Peyer's patch (tissue), 4 donors: ENCODE measurements at regions not wholly inside any gene's neighbourhood (a gene's known extent, or its start where the extent isn't known, plus 50 kb on each side); places are given as distances from the start of the nearest gene placed in this dataset.

Experiments
- DNase-seq, 3 donors: peaks; one replicate each; pipeline ENCODE4 v3.0.0-alpha.2; 2017 to 2019
- H3K27ac ChIP-seq, 4 donors: fragments of 200-600 bp; sonication (generic); one replicate each; pipeline ENCODE4 v1.5.1; 2016 to 2019
- H3K27me3 ChIP-seq, 2 donors: fragments of 200-600 bp; sonication (generic); one replicate each; pipeline ENCODE4 v1.5.1; 2019
- H3K36me3 ChIP-seq, 3 donors: fragments of 200-600 bp; sonication (generic); one replicate each; pipeline ENCODE4 v1.5.1; 2016 to 2019
- H3K4me1 ChIP-seq, 4 donors: fragments of 200-600 bp; sonication (generic); one replicate each; pipeline ENCODE4 v1.5.1; 2016 to 2019
- H3K4me3 ChIP-seq, 4 donors: fragments of 200-600 bp; sonication (generic); 1 replicate in 3 of 4; 2 replicates in 1 of 4; pipeline ENCODE4 v1.5.1; 2016 to 2019; ENCODE audit warnings: mild to moderate bottlenecking in 1 of 4
- H3K9me3 ChIP-seq, 4 donors: fragments of 200-600 bp; sonication (generic); one replicate each; pipeline ENCODE4 v1.5.1; 2016 to 2019; ENCODE audit warnings: mild to moderate bottlenecking in 1 of 4
- POLR2A ChIP-seq, 2 donors: fragments of 450-650 bp; IDR thresholded peaks; one replicate each; pipeline ENCODE4 v1.5.1; 2017; ENCODE audit warnings: antibody characterized with exemption in 2 of 2, mild to moderate bottlenecking in 2 of 2, moderate library complexity in 2 of 2
- TF ChIP-seq, protein P1 (sequence below), 6 experiments: fragments of 450-650 bp in 4 of 6; fragments of 200-600 bp in 2 of 6; sonication (generic) in 1 of 6; IDR thresholded peaks; one replicate each; pipeline ENCODE4 v1.5.1; 2017 to 2019; ENCODE audit warnings: antibody characterized with exemption in 6 of 6, mild to moderate bottlenecking in 3 of 6, moderate library complexity in 1 of 6

DNA sequence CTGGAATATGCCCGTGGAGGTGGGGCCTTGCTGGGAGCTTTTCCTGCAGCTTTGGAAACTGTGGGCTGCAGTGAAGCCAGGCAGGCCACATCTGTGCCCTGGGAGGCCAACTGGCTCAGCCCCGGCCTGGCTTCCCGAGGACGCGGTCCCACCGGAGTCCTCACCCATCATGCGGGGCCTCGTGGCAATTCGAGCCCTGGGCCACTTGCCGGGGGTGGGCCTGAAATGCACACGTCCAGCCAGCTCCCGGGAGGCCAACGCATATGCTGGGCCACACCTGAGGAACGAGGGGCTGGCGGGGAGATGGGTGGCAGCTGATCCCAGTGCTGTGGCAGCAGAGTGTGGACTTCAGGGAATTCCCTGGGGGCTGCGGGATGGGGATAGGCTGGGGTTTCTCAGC, 172.4 kb upstream of the GSE1 start:
- Histone ChIP-seq H3K27ac (no peak overlapping the region), H3K4me1 (peaks cover 0 to 38% (median 4%) of the 10 kb centered on the region in 4 donors)

DNA sequence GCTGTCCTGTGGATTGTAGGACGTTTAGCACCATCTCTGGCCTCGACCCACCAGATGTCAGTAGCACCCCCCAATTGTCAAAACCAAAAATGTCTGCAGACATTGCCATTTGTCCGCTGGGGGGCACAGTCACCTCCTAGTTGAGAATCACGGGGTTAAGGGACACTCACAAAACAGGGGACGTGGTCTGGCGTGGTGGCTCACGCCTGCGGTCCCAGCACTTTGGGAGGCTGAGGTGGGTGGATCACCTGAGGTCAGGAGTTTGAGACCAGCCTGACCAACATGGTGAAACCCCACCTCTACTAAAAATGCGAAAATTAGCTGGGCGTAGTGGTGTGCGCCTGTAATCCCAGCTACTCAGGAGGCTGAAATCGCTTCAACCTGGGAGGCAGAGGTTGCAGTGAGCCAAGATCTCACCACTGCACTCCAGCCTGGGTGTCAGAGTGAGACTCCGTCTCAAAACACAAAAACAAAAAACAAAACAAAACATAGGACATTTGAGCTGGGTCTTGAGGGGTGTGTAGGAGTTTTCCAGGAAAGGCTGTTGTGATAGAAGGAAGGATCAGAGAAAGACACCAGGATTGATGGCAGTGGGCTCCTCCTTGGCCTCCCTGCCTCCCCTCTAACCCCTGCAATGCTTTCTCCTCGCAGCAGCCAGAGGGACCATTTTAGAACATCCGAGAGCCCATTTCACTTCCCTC, 171.8 kb upstream of the GSE1 start:
- Histone ChIP-seq H3K36me3 (no peaks in the 10 kb centered on the region), H3K4me1 (peaks cover 0 to 36% (median 4%) of the 10 kb centered on the region in 4 donors), H3K27me3 (no peaks in the 10 kb centered on the region), H3K4me3 (no peak overlapping the region), H3K9me3 (no peaks in the 10 kb centered on the region), H3K27ac (no peak overlapping the region)
- no peak for DNase-seq
- TF ChIP-seq, protein P1, sequence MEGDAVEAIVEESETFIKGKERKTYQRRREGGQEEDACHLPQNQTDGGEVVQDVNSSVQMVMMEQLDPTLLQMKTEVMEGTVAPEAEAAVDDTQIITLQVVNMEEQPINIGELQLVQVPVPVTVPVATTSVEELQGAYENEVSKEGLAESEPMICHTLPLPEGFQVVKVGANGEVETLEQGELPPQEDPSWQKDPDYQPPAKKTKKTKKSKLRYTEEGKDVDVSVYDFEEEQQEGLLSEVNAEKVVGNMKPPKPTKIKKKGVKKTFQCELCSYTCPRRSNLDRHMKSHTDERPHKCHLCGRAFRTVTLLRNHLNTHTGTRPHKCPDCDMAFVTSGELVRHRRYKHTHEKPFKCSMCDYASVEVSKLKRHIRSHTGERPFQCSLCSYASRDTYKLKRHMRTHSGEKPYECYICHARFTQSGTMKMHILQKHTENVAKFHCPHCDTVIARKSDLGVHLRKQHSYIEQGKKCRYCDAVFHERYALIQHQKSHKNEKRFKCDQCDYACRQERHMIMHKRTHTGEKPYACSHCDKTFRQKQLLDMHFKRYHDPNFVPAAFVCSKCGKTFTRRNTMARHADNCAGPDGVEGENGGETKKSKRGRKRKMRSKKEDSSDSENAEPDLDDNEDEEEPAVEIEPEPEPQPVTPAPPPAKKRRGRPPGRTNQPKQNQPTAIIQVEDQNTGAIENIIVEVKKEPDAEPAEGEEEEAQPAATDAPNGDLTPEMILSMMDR (IDR thresholded peaks at IDR 0.05) = no peak
- no peak for TF ChIP-seq POLR2A (IDR thresholded peaks at IDR 0.05)

More for the DNA sequence above, 172.4 kb upstream of the GSE1 start:
- Histone ChIP-seq H3K27me3 (no peaks in the 10 kb centered on the region), H3K9me3 (no peaks in the 10 kb centered on the region), H3K36me3 (no peaks in the 10 kb centered on the region), H3K4me3 (no peak overlapping the region)
- no peak for DNase-seq
- TF ChIP-seq, protein P1 (IDR thresholded peaks at IDR 0.05) = no peak
- no peak for TF ChIP-seq POLR2A (IDR thresholded peaks at IDR 0.05)

DNA sequence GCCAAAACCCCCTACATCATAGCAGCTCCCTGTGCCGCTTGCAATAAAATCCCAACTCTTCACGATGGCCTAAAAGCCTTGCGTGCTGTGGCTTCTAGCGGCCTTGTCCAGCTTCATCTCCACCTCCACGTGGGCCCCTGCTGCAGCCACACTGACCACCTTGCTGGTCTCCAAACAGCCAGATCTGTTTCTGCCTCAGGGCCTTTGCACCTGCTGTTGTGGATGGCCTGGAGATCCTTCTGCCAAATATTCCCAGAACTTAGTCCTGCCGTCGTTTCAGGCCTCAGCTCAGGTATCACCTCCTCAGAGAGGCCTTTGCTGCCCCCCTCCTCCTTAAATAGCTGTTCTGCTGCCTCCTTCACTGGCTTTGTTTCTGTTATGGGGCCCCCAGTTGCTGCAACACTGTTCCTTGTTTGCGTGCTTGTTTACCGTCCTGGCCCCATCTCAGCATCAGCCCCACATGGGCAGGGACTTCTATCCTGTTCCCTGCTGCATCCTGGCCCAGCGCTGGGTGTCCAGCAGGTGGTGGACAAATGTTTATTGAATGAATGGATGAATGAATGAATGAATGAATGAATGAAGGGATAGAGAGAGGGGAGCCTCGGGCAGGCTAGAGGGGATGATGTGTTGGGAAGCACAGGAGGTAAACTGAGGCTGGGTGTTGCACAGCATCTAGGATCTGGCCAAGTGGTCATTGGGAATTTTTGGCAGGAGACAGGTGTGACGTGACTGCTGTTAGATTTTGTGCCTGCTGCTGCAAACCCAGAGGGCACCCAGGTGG, 171.0 kb upstream of the GSE1 start:
- no peak overlapping the region for H3K4me3 ChIP-seq
- peaks cover 0 to 29% (median 0%) of the 10 kb centered on the region in 4 donors for H3K4me1 ChIP-seq
- no peaks in the 10 kb centered on the region for H3K9me3 ChIP-seq
- no peaks in the 10 kb centered on the region for H3K36me3 ChIP-seq
- no peaks in the 10 kb centered on the region for H3K27me3 ChIP-seq
- H3K27ac ChIP-seq = no peak overlapping the region
- TF ChIP-seq, protein P1 (IDR thresholded peaks at IDR 0.05) = no peak
- no peak for TF ChIP-seq POLR2A (IDR thresholded peaks at IDR 0.05)
- no peak for DNase-seq

DNA sequence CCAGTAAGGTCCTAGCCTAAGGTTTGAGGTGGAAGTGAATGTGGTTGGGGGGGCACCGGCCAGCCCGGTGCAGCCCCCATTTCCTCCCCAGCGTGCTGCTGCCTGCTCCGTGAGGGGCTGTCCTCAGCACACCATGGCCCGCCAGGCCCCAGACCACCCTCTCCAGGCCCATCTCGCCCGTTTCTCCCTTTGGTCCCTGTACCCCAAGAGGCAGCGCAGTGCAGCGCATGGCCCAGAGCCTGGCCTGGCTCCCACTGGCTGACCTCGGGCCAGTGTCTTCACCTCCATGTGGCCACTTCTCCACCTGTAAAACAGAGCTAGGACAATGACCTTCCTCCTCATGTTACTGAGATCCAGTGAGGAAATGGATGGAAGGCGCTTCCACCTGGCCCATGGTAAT, 170.0 kb upstream of the GSE1 start:
- no peak for DNase-seq
- TF ChIP-seq, protein P1 (IDR thresholded peaks at IDR 0.05) = no peak
- TF ChIP-seq POLR2A (IDR thresholded peaks at IDR 0.05) = no peak
- Histone ChIP-seq H3K9me3 (no peaks in the 10 kb centered on the region), H3K4me1 (peaks cover 0 to 23% (median 7%) of the 10 kb centered on the region in 4 donors), H3K36me3 (no peaks in the 10 kb centered on the region), H3K27ac (no peak overlapping the region), H3K27me3 (no peaks in the 10 kb centered on the region), H3K4me3 (no peak overlapping the region)

DNA sequence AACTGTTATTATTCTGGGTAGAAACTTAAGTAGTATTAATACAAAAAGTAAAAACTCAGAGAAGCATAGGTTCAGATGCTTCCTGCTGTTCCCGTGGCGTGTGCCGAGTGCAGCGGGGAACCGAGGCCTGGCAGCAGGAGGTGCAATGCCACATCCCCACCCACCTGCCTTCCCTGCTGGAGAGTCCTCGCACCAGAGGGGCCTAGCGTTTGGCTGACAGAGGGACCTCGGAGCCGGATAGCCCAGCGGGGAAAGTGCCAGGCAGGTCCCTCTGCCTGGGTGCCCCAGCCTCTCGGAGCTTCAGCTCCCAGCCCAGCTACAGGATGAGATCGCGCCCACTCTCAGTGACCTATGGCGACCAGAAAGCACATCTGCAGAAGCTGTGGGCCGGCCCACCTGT, 169.6 kb upstream of the GSE1 start:
- no peaks in the 10 kb centered on the region for H3K36me3 ChIP-seq

More for the DNA sequence above, 169.6 kb upstream of the GSE1 start:
- H3K4me3 ChIP-seq = no peak overlapping the region
- TF ChIP-seq POLR2A (IDR thresholded peaks at IDR 0.05) = no peak
- TF ChIP-seq, protein P1 (IDR thresholded peaks at IDR 0.05) = no peak
- no peak for DNase-seq
- no peak overlapping the region for H3K27ac ChIP-seq
- no peaks in the 10 kb centered on the region for H3K9me3 ChIP-seq
- peaks cover 0 to 27% (median 11%) of the 10 kb centered on the region in 4 donors for H3K4me1 ChIP-seq
- H3K27me3 ChIP-seq = no peaks in the 10 kb centered on the region
